Ovary (tissue), 7 donors: ENCODE measurements at regions not wholly inside any gene's neighbourhood (a gene's known extent, or its start where the extent isn't known, plus 50 kb on each side); places are given as distances from the start of the nearest gene placed in this dataset.

Experiments
- DNase-seq, 5 donors: peaks; one replicate each; pipeline ENCODE4 v3.0.0-alpha.2; 2019 to 2020
- H3K27ac ChIP-seq, 2 donors: fragments of 200-600 bp; one replicate each; pipeline versions ENCODE4 v1.5.1 to v1.8.0; 2019 to 2022
- H3K27me3 ChIP-seq: fragments of 200-600 bp; one replicate; pipeline ENCODE4 v1.8.0; 2022
- H3K36me3 ChIP-seq: fragments of 200-600 bp; sonication (generic); one replicate; pipeline ENCODE4 v1.5.1; 2019
- H3K4me1 ChIP-seq: one replicate; pipeline ENCODE4 v1.8.1; 2013; ENCODE audit warnings: mild to moderate bottlenecking, moderate library complexity; ENCODE audit not compliant: insufficient read depth
- H3K4me3 ChIP-seq: fragments of 200-600 bp; sonication (generic); one replicate; pipeline ENCODE4 v1.5.1; 2017
- H3K9me3 ChIP-seq, 2 donors: fragments of 200-600 bp in 1 of 2; sonication (generic) in 1 of 2; one replicate each; pipeline versions ENCODE4 v1.5.1 to v1.8.1; 2013 to 2019; ENCODE audit warnings: mild to moderate bottlenecking in 1 of 2, moderate library complexity in 1 of 2
- CTCF ChIP-seq, 3 donors: fragments of 450-650 bp in 2 of 3; fragments of 200-600 bp in 1 of 3; IDR thresholded peaks; one replicate each; pipeline versions ENCODE4 v1.5.1 to v1.8.0; 2016 to 2022; ENCODE audit warnings: antibody characterized with exemption in 3 of 3, mild to moderate bottlenecking in 1 of 3
- EP300 ChIP-seq: sonication (generic); formaldehyde crosslinking; IDR thresholded peaks from one replicate; pipeline ENCODE4 v1.6.1; 2017; ENCODE audit warnings: antibody characterized with exemption
- POLR2A ChIP-seq: fragments of 450-650 bp; IDR thresholded peaks from one replicate; pipeline ENCODE4 v1.6.1; 2017; ENCODE audit warnings: antibody characterized with exemption, mild to moderate bottlenecking, moderate library complexity
- WGBS, 3 donors: extraction: QIAGEN DNeasy Blood & Tissue Kit in 1 of 3; methylation state at CpG; one replicate each; pipeline versions ENCODE4 v1.1.5 to v1.1.7; 2013 to 2017; 5-methylcytosine and 5-hydroxymethylcytosine counted together
- intact Hi-C, 4 donors: fragments of 100-400 bp; cut with DNase I; formaldehyde crosslinking; loops; one replicate each; pipeline versions ENCODE4 v1.11.0 to v1.15.1; 2022 to 2023
- donor health status: DM: no; HTN: no; CAD: no; lungs with moderate emphysema.
- donor health status: DM: no; HTN: no; CAD: no.
- donor health status: Bipolar disorder and iron deficiency.
- donor health status: DM: no; HTN: no; CAD: no.
- donor health status: DM: yes; HTN: yes; CAD: no.

GRCh38 chr6:66245231-66245630 is 538.2 kb upstream of the EYS start:
- Histone ChIP-seq H3K4me3 (no peak overlapping the region), H3K36me3 (no peaks in the 10 kb centered on the region), H3K4me1 (no peaks in the 10 kb centered on the region), H3K27me3 (no peaks in the 10 kb centered on the region), H3K27ac (no peak overlapping the region), H3K9me3 (no peaks in the 10 kb centered on the region)
- no peak for DNase-seq
- TF ChIP-seq EP300, result no peak
- TF ChIP-seq POLR2A, result no peak
- no peak for TF ChIP-seq CTCF (IDR thresholded peaks at IDR 0.05)
- 51 to 62% (median 60%) methylated on average over 1 of the region's 1 CpG for WGBS, 3 donors
- intact Hi-C loops, result no loop called here

GRCh38 chr6:66238851-66239250 is 531.8 kb upstream of the EYS start:
- WGBS, 3 donors, result 10 to 26% (median 24%) methylated on average over 2 of the region's 2 CpGs

GRCh38 chr6:66232890-66233289 is 525.9 kb upstream of the EYS start:
- no peak overlapping the region for H3K4me3 ChIP-seq
- no peaks in the 10 kb centered on the region for H3K9me3 ChIP-seq
- TF ChIP-seq POLR2A, result no peak
- TF ChIP-seq CTCF (IDR thresholded peaks at IDR 0.05), result no peak
- TF ChIP-seq EP300, result no peak
- H3K36me3 ChIP-seq, result no peaks in the 10 kb centered on the region
- no peaks in the 10 kb centered on the region for H3K27me3 ChIP-seq
- no peaks in the 10 kb centered on the region for H3K4me1 ChIP-seq
- intact Hi-C loops, result no loop called here
- WGBS, 3 donors, result 39 to 77% (median 41%) methylated on average over 2 of the region's 2 CpGs
- no peak for DNase-seq
- no peak overlapping the region for H3K27ac ChIP-seq

More at GRCh38 chr6:66238851-66239250, 531.8 kb upstream of the EYS start:
- Histone ChIP-seq H3K9me3 (no peaks in the 10 kb centered on the region), H3K4me3 (no peak overlapping the region), H3K27me3 (no peaks in the 10 kb centered on the region), H3K36me3 (no peaks in the 10 kb centered on the region), H3K27ac (no peak overlapping the region), H3K4me1 (no peaks in the 10 kb centered on the region)
- intact Hi-C loops, result no loop called here
- TF ChIP-seq EP300, result no peak
- no peak for TF ChIP-seq POLR2A
- no peak for TF ChIP-seq CTCF (IDR thresholded peaks at IDR 0.05)
- no peak for DNase-seq

GRCh38 chr6:66230591-66230990 is 523.6 kb upstream of the EYS start:
- intact Hi-C loops, result no loop called here
- no peak overlapping the region for H3K27ac ChIP-seq
- no peaks in the 10 kb centered on the region for H3K9me3 ChIP-seq
- H3K4me1 ChIP-seq, result no peaks in the 10 kb centered on the region
- TF ChIP-seq EP300 (no peak), CTCF (IDR thresholded peaks at IDR 0.05) (no peak), POLR2A (no peak)
- H3K4me3 ChIP-seq, result no peak overlapping the region
- no peaks in the 10 kb centered on the region for H3K36me3 ChIP-seq
- DNase-seq, result no peak
- 43 to 49% (median 45%) methylated on average over 3 of the region's 3 CpGs for WGBS, 3 donors
- H3K27me3 ChIP-seq, result no peaks in the 10 kb centered on the region

GRCh38 chr6:66226109-66226508 is 519.1 kb upstream of the EYS start:
- TF ChIP-seq EP300 (no peak), POLR2A (no peak), CTCF (IDR thresholded peaks at IDR 0.05) (no peak)
- WGBS, 3 donors, result 54 to 70% (median 67%) methylated on average over 2 of the region's 2 CpGs
- no peaks in the 10 kb centered on the region for H3K9me3 ChIP-seq

More at GRCh38 chr6:66226109-66226508, 519.1 kb upstream of the EYS start:
- H3K27ac ChIP-seq, result no peak overlapping the region
- no peak for DNase-seq
- no peak overlapping the region for H3K4me3 ChIP-seq
- no peaks in the 10 kb centered on the region for H3K4me1 ChIP-seq
- H3K27me3 ChIP-seq, result no peaks in the 10 kb centered on the region
- intact Hi-C loops, result no loop called here
- no peaks in the 10 kb centered on the region for H3K36me3 ChIP-seq
